ENCODE measurements at regions not wholly inside any gene's neighbourhood (a gene's known extent, or its start where the extent isn't known, plus 50 kb on each side); places are given as distances from the start of the nearest gene placed in this dataset.

GRCh38 chr6:169028343-169028742 lies 225.3 kb downstream of the THBS2 start:
- H3K9me3 ChIP-seq = no peaks in the 10 kb centered on the region
- no peak for DNase-seq (ENCODE audit: low read depth in 1 of 2, low spot score in 1 of 2)
- no peak overlapping the region for H3K4me3 ChIP-seq
- no peak for ATAC-seq
- POLR2A ChIA-PET = no interaction called here
- H3K4me1 ChIP-seq = no peaks in the 10 kb centered on the region
- no peak for FAIRE-seq
- no peak overlapping the region for H3K27ac ChIP-seq
- no peak for TF ChIP-seq CBX2 (IDR thresholded peaks at IDR 0.05; ENCODE audit: borderline replicate concordance, low read depth)
- no peak for TF ChIP-seq TFCP2L1 (CRISPR knock-in tag; IDR thresholded peaks at IDR 0.05)
- TF ChIP-seq HOXA7 (CRISPR knock-in tag; IDR thresholded peaks at IDR 0.05) = no peak
- TF ChIP-seq NFE2L2 (conservative IDR thresholded peaks at IDR 0.05; ENCODE audit: low read length) = no peak
- no peak for TF ChIP-seq KDM5A (IDR thresholded peaks at IDR 0.05)
- no peak for TF ChIP-seq JUNB (IDR thresholded peaks at IDR 0.05)
- TF ChIP-seq FOXS1 (CRISPR knock-in tag; IDR thresholded peaks at IDR 0.05) = no peak
- TF ChIP-seq HOXB13 (CRISPR knock-in tag; IDR thresholded peaks at IDR 0.05; ENCODE audit: low read depth) = no peak
- TF ChIP-seq PHF8 (IDR thresholded peaks at IDR 0.05; ENCODE audit: borderline replicate concordance, low read depth) = no peak
- no peak for TF ChIP-seq MAZ (IDR thresholded peaks at IDR 0.05; ENCODE audit: borderline replicate concordance, low read depth, low read length)
- TF ChIP-seq BCL3 (IDR thresholded peaks at IDR 0.05) = no peak
- TF ChIP-seq GATA3 (IDR thresholded peaks at IDR 0.05; ENCODE audit: borderline replicate concordance) = no peak
- no peak for TF ChIP-seq HES2 (IDR thresholded peaks at IDR 0.05)
- no peak for TF ChIP-seq RCOR1 (IDR thresholded peaks at IDR 0.05; ENCODE audit: low read depth, low read length)
- no peak for TF ChIP-seq POLR2A (IDR thresholded peaks at IDR 0.05; ENCODE audit: low read length)
- CTCF ChIA-PET = no interaction called here
- 64% methylated on average over 3 of the region's 3 CpGs for WGBS (ENCODE audit: missing lambda C conversion rate)
- no peak overlapping the region for H3K4me2 ChIP-seq

GRCh38 chr6:169026175-169026574 lies 227.5 kb downstream of the THBS2 start:
- WGBS (ENCODE audit: missing lambda C conversion rate) = 65% methylated on average over 5 of the region's 5 CpGs
- DNase-seq (ENCODE audit: low read depth in 1 of 2, low spot score in 1 of 2) = no peak
- no peak for ATAC-seq
- Histone ChIP-seq H3K9me3 (no peaks in the 10 kb centered on the region), H3K27ac (no peak overlapping the region), H3K4me1 (no peaks in the 10 kb centered on the region), H3K4me3 (no peak overlapping the region), H3K4me2 (no peak overlapping the region)
- ChIA-PET CTCF (no interaction called here), POLR2A (no interaction called here)
- TF ChIP-seq BCL3 (IDR thresholded peaks at IDR 0.05) (no peak), USF2 (IDR thresholded peaks at IDR 0.05) (no peak), NR3C1 (IDR thresholded peaks at IDR 0.05) (no peak), RAD21 (conservative IDR thresholded peaks at IDR 0.05 in 1 of 2, IDR thresholded peaks at IDR 0.05 in 1 of 2) (no peak), CHD2 (IDR thresholded peaks at IDR 0.05; ENCODE audit: low read length, partially characterized antibody) (no peak), HOXB5 (CRISPR knock-in tag; IDR thresholded peaks at IDR 0.05) (no peak), RARB (CRISPR knock-in tag; IDR thresholded peaks at IDR 0.05) (no peak), ESRRA (IDR thresholded peaks at IDR 0.05; ENCODE audit: borderline replicate concordance, low read length) (no peak), TP53 (CRISPR knock-in tag; IDR thresholded peaks at IDR 0.05) (no peak), BHLHE40 (IDR thresholded peaks at IDR 0.05; ENCODE audit: low read depth, low read length) (no peak), HMGXB4 (CRISPR knock-in tag; IDR thresholded peaks at IDR 0.05; ENCODE audit: borderline replicate concordance) (no peak), ZNF302 (CRISPR knock-in tag; IDR thresholded peaks at IDR 0.05) (no peak), RNF2 (IDR thresholded peaks at IDR 0.05; ENCODE audit: borderline replicate concordance, low read depth) (no peak)
- FAIRE-seq = no peak

All from A549 (cell line).